ENCODE measurements at regions not wholly inside any gene's neighbourhood (a gene's known extent, or its start where the extent isn't known, plus 50 kb on each side); places are given as distances from the start of the nearest gene placed in this dataset.
"Not testable (repeated sequence)": the region's sequence is repeated elsewhere in the genome, so short reads cannot be mapped to it uniquely, and the experiment has no call there.

- TF ChIP-seq EZH2 (IDR thresholded peaks at IDR 0.05; ENCODE audit: insufficient read depth, poor library complexity, severe bottlenecking); EZH2phosphoT487 (IDR thresholded peaks at IDR 0.05; ENCODE audit: insufficient read depth, low read depth): not testable (repeated sequence)
Observed at GRCh38 chr5:18617191-18617590, 982.9 kb downstream of the TAF11L14 start.
